ENCODE measurements at regions not wholly inside any gene's neighbourhood (a gene's known extent, or its start where the extent isn't known, plus 50 kb on each side); places are given as distances from the start of the nearest gene placed in this dataset.

DNA sequence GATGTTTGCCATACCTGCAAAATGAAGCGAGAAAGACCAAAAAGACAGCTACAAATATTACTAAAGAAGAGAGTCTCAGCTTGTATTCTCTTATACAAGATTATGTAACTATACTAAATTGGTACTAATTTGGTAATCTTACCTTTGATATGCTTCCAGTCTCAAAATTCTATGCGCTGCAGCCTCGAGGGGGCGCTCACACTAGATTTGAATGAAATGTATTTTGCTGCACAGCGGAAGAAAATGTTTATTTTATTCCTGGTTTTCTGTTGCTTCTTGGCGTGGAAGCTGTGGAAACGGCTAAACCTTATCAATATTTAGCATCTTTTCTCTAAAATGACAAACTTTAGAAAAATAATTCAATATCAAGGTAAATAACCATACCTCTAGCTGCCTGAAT lies 267.0 kb upstream of the NUDT12 start:
- Mint-ChIP-seq H3K36me3 (ENCODE audit: low read depth) (peaks cover 5% of the 10 kb centered on the region), H3K9me3 (peaks cover 14% of the 10 kb centered on the region), H3K4me3 (no peak overlapping the region), H3K27ac (no peak overlapping the region), H3K4me1 (peaks cover 32% of the 10 kb centered on the region), H3K27me3 (ENCODE audit: low read depth, poor library complexity) (no peaks in the 10 kb centered on the region)
- peak; percentile 16 for DNase-seq
- TF ChIP-seq, protein P1, sequence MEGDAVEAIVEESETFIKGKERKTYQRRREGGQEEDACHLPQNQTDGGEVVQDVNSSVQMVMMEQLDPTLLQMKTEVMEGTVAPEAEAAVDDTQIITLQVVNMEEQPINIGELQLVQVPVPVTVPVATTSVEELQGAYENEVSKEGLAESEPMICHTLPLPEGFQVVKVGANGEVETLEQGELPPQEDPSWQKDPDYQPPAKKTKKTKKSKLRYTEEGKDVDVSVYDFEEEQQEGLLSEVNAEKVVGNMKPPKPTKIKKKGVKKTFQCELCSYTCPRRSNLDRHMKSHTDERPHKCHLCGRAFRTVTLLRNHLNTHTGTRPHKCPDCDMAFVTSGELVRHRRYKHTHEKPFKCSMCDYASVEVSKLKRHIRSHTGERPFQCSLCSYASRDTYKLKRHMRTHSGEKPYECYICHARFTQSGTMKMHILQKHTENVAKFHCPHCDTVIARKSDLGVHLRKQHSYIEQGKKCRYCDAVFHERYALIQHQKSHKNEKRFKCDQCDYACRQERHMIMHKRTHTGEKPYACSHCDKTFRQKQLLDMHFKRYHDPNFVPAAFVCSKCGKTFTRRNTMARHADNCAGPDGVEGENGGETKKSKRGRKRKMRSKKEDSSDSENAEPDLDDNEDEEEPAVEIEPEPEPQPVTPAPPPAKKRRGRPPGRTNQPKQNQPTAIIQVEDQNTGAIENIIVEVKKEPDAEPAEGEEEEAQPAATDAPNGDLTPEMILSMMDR (IDR thresholded peaks at IDR 0.05): peak; percentile 31

DNA sequence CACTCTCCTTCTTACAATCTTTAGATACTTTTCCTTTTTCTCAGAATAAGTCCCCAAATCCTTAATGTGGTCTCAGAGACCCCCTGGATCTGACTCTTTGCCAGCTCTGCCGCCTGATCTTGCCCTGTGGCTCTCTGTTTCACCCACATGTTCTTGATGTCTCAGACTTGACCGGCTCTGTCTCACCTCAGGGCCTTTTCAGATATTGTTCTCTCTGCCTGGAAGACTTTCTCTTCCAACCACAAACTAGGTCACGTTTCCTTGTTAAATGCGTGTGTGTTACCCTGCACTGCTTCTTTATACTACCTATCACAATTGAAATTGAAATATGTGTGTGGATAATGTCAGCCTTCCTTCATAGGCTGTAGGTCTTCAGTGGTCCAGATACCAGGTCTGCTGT lies 265.4 kb upstream of the NUDT12 start:
- TF ChIP-seq, protein P1 (IDR thresholded peaks at IDR 0.05): no peak
- H3K4me3 Mint-ChIP-seq: no peak overlapping the region
- H3K4me1 Mint-ChIP-seq: peaks cover 21% of the 10 kb centered on the region
- H3K27ac Mint-ChIP-seq: no peak overlapping the region
- H3K9me3 Mint-ChIP-seq: peaks cover 14% of the 10 kb centered on the region
- peaks cover 5% of the 10 kb centered on the region for H3K36me3 Mint-ChIP-seq (ENCODE audit: low read depth)
- H3K27me3 Mint-ChIP-seq (ENCODE audit: low read depth, poor library complexity): no peaks in the 10 kb centered on the region
- DNase-seq: no peak

DNA sequence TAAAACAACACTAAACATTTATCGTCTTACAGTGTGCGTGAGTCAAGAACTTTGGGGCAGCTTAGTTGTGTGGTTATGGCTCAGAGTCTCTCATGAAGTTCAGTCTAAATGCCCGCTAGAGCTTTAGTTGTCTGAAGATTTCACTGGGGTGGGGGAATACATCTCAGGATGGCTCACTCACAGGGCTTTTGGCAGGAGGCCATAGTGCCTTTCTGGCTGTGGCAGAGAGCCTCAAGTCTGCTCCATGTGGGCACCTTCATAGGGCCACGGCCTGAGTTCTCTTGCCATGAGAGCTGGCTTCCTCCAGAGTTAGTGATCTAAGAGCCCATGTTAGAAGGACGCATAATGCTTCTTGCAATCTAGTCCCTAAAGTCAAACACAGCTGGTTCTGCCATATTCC lies 258.8 kb upstream of the NUDT12 start:
- no peak overlapping the region for H3K4me3 Mint-ChIP-seq
- peaks cover 2% of the 10 kb centered on the region for H3K27me3 Mint-ChIP-seq (ENCODE audit: low read depth, poor library complexity)
- H3K4me1 Mint-ChIP-seq: peaks cover 1% of the 10 kb centered on the region
- no peak overlapping the region for H3K27ac Mint-ChIP-seq
- no peaks in the 10 kb centered on the region for H3K36me3 Mint-ChIP-seq (ENCODE audit: low read depth)
- H3K9me3 Mint-ChIP-seq: no peaks in the 10 kb centered on the region
- DNase-seq: no peak
- TF ChIP-seq, protein P1 (IDR thresholded peaks at IDR 0.05): no peak

DNA sequence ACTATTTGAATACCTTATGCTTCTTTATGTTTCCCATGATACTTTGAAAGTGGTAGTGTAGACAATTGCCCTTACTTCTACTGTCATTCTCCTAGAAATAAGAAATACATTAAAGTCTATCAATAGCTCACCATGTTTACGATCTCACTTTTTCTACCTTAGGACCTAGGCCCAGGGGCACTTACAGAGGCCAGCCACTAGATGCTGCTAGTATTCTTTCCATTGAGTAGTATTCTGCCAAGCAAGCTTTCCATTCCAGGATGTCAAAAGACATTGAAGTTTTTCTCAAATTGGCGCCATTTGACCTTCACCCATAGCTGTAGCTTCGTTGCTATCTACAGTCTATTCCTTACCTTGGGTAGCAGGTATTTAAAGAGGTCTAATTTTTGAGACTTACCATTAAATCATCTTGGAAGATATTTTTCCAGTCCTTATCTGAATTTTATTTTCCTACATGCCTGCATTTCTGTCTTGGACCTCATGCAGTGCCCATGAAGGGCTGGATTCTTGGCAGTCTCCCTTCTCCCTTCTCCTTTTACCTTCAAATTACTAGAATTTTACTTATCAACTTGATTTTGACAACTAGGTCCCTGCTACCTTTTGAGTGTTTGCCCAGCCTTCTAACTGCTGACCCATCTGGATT lies 246.0 kb upstream of the NUDT12 start:
- no peak overlapping the region for H3K27ac Mint-ChIP-seq
- DNase-seq: peak; percentile 41
- TF ChIP-seq, protein P1 (IDR thresholded peaks at IDR 0.05): peak; percentile 100

DNA sequence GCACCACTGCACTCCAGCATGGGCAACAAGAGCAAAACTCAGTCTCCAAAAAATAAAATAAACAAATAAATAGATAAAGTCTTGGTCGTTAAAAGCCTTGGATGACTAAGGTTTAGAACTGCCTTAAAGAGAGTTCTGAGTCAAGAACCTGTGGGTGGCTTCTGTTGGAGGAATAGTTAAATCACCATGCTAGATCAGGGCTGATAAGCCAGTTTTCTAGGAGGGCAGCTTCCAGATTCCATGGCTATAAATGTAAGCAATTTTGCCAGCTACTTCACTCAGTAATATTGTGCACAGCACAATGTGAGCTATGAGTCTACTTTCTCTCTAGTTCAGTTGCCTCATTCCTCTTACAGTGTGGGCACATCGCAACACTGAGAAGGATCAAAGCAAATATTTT lies 242.1 kb upstream of the NUDT12 start:
- no peak for DNase-seq

More for the DNA sequence above, 246.0 kb upstream of the NUDT12 start:
- H3K4me3 Mint-ChIP-seq: no peak overlapping the region
- H3K27me3 Mint-ChIP-seq (ENCODE audit: low read depth, poor library complexity): no peaks in the 10 kb centered on the region
- H3K36me3 Mint-ChIP-seq (ENCODE audit: low read depth): no peaks in the 10 kb centered on the region
- peaks cover 34% of the 10 kb centered on the region for H3K4me1 Mint-ChIP-seq
- no peaks in the 10 kb centered on the region for H3K9me3 Mint-ChIP-seq

More for the DNA sequence above, 242.1 kb upstream of the NUDT12 start:
- H3K27ac Mint-ChIP-seq: no peak overlapping the region
- H3K4me3 Mint-ChIP-seq: no peak overlapping the region
- no peaks in the 10 kb centered on the region for H3K27me3 Mint-ChIP-seq (ENCODE audit: low read depth, poor library complexity)
- H3K9me3 Mint-ChIP-seq: no peaks in the 10 kb centered on the region
- H3K4me1 Mint-ChIP-seq: peaks cover 34% of the 10 kb centered on the region
- no peaks in the 10 kb centered on the region for H3K36me3 Mint-ChIP-seq (ENCODE audit: low read depth)
- TF ChIP-seq, protein P1 (IDR thresholded peaks at IDR 0.05): no peak

Measured in nephron progenitor cell (in vitro differentiated cells).